A673 (cell line): ENCODE measurements at regions not wholly inside any gene's neighbourhood (a gene's known extent, or its start where the extent isn't known, plus 50 kb on each side); places are given as distances from the start of the nearest gene placed in this dataset.

Source experiments
- BruUV-seq: library from RNA; stranded (reverse); fragments of 400-500 nt; replicated peaks from 2 replicates; lab custom pipeline; 2021; lab: Mats Ljungman, UMichigan
- CTCF ChIA-PET: fragments of 300-600 bp; sonication (Branson Sonifier 250); formaldehyde crosslinking; loops from one replicate; lab custom pipeline; 2022; ENCODE audit warnings: antibody characterized with exemption; lab: Charles Lee
- POLR2A ChIA-PET: fragments of 300-600 bp; sonication (Branson Sonifier 250); formaldehyde crosslinking; loops from one replicate; lab custom pipeline; 2022; ENCODE audit warnings: antibody characterized with exemption; ENCODE audit not compliant: low non-redundant PET; lab: Charles Lee
- DNase-seq: peaks from one replicate; pipeline ENCODE4 v3.0.0-alpha.2; 2015; ENCODE audit warnings: low spot score
- H3K27ac ChIP-seq: fragments of 200-600 bp; sonication (generic); 2 replicates; pipeline ENCODE4 v1.5.1; 2016; ENCODE audit warnings: mixed run types, low read depth, mild to moderate bottlenecking, mixed read lengths, antibody characterized with exemption, low read length; ENCODE audit not compliant: poor library complexity, severe bottlenecking
- H3K27me3 ChIP-seq: fragments of 200-600 bp; sonication (generic); replicated peaks from 2 replicates; pipeline ENCODE4 v1.6.1; 2017; ENCODE audit warnings: mixed run types, low read depth, mild to moderate bottlenecking, mixed read lengths, antibody characterized with exemption, low read length; ENCODE audit not compliant: insufficient read depth, poor library complexity
- H3K36me3 ChIP-seq: fragments of 200-600 bp; sonication (generic); 2 replicates; pipeline ENCODE4 v1.6.1; 2016; ENCODE audit warnings: mixed run types, mild to moderate bottlenecking, mixed read lengths, antibody characterized with exemption, low read length; ENCODE audit not compliant: insufficient read depth, poor library complexity, severe bottlenecking
- H3K4me1 ChIP-seq: fragments of 200-600 bp; sonication (generic); 2 replicates; pipeline ENCODE4 v1.6.1; 2017; ENCODE audit warnings: mixed run types, mild to moderate bottlenecking, mixed read lengths, antibody characterized with exemption, low read length; ENCODE audit not compliant: insufficient read depth, poor library complexity, severe bottlenecking
- H3K4me3 ChIP-seq: fragments of 200-600 bp; sonication (generic); 2 replicates; pipeline ENCODE4 v1.5.1; 2016; ENCODE audit warnings: low read depth, mixed run types, mild to moderate bottlenecking, mixed read lengths, low read length; ENCODE audit not compliant: poor library complexity, severe bottlenecking
- H3K9me3 ChIP-seq: fragments of 200-600 bp; sonication (generic); 2 replicates; pipeline ENCODE4 v1.6.1; 2016; ENCODE audit warnings: mixed run types, low read depth, mild to moderate bottlenecking, mixed read lengths, antibody characterized with exemption, low read length; ENCODE audit not compliant: poor library complexity, severe bottlenecking
- CTCF ChIP-seq: fragments of 300-800, 200-600 bp; sonication (generic); conservative IDR thresholded peaks from 2 replicates; pipeline ENCODE4 v1.5.1; 2017; ENCODE audit warnings: low read depth, mild to moderate bottlenecking, antibody characterized with exemption, low read length, moderate library complexity, mixed read lengths
- EZH2 ChIP-seq: fragments of 200-600 bp; sonication (generic); IDR thresholded peaks from 2 replicates; pipeline ENCODE4 v1.6.1; 2017; ENCODE audit warnings: borderline replicate concordance, low read depth, mild to moderate bottlenecking, mixed read lengths, antibody characterized with exemption, low read length; ENCODE audit not compliant: poor library complexity, severe bottlenecking
- intact Hi-C: fragments of 100-400 bp; cut with micrococcal nuclease; formaldehyde crosslinking; loops from one replicate; pipeline ENCODE4 v1.10.0; 2022; ENCODE audit not compliant: unreplicated experiment

- DNase-seq: no peak
- no peak overlapping the region for H3K4me3 ChIP-seq
- H3K4me1 ChIP-seq: peaks cover 7% of the 10 kb centered on the region
- H3K27me3 ChIP-seq: no peaks in the 10 kb centered on the region
- BruUV-seq: no TSS peak
- TF ChIP-seq CTCF (no peak), EZH2 (no peak)
- ChIA-PET POLR2A (no interaction called here), CTCF (interaction anchor here (0.9 kb wide), 1 partner anchor 160 kb away, joined by 15 read pairs; no protein-coding TSS in a partner anchor)
- H3K9me3 ChIP-seq: no peaks in the 10 kb centered on the region
- H3K27ac ChIP-seq: no peak overlapping the region
- no peaks in the 10 kb centered on the region for H3K36me3 ChIP-seq
- intact Hi-C loops: loop anchor here (2.0 to 5.0 kb wide), 2 partner anchors 183 to 363 kb away; no protein-coding TSS in a partner anchor
These were observed 95.9 kb downstream of the BLID start for GRCh38 chr11:122019908-122020694.

GRCh38 chr11:122007601-122008071 is 108.4 kb downstream of the BLID start:
- intact Hi-C loops: no loop called here
- Histone ChIP-seq H3K36me3 (no peaks in the 10 kb centered on the region), H3K27me3 (no peaks in the 10 kb centered on the region), H3K9me3 (no peaks in the 10 kb centered on the region), H3K27ac (no peak overlapping the region), H3K4me1 (no peaks in the 10 kb centered on the region), H3K4me3 (no peak overlapping the region)
- POLR2A ChIA-PET: no interaction called here
- BruUV-seq: no TSS peak
- TF ChIP-seq CTCF (no peak), EZH2 (no peak)
- no peak for DNase-seq
- CTCF ChIA-PET: interaction anchor here (0.5 to 0.6 kb wide), 2 partner anchors 29 to 338 kb away, joined by 4 to 8 read pairs; no protein-coding TSS in a partner anchor

- H3K9me3 ChIP-seq: no peaks in the 10 kb centered on the region
- intact Hi-C loops: no loop called here
- ChIA-PET CTCF (no interaction called here), POLR2A (no interaction called here)
- H3K4me3 ChIP-seq: no peak overlapping the region
- H3K4me1 ChIP-seq: no peaks in the 10 kb centered on the region
- H3K36me3 ChIP-seq: no peaks in the 10 kb centered on the region
- TF ChIP-seq CTCF (no peak), EZH2 (no peak)
- no TSS peak for BruUV-seq
- DNase-seq: no peak
- no peaks in the 10 kb centered on the region for H3K27me3 ChIP-seq
- H3K27ac ChIP-seq: no peak overlapping the region
These were observed 111.6 kb downstream of the BLID start for GRCh38 chr11:122004446-122004845.
